A549 (cell line): ENCODE measurements at regions not wholly inside any gene's neighbourhood (a gene's known extent, or its start where the extent isn't known, plus 50 kb on each side); places are given as distances from the start of the nearest gene placed in this dataset.

Source experiments
- EP300 ChIP-seq, 2 experiments: fragments of >200 bp; sonication (Bioruptor Twin); formaldehyde crosslinking; IDR thresholded peaks; 2 replicates in 1 of 2; 3 replicates in 1 of 2; pipeline ENCODE4 v1.6.1; 2016 to 2017
- FOSL2 ChIP-seq, 2 experiments: fragments of 450-650 bp in 1 of 2; fragments of >200 bp in 1 of 2; sonication (Bioruptor Twin) in 1 of 2; formaldehyde crosslinking; IDR thresholded peaks; 2 replicates each; pipeline versions ENCODE4 v1.5.0 to v1.6.1; 2016 to 2020; ENCODE audit warnings: mild to moderate bottlenecking in 1 of 2, moderate library complexity in 1 of 2
- KDM1A ChIP-seq: fragments of 200-600 bp; sonication (generic); IDR thresholded peaks from 2 replicates; pipeline ENCODE4 v1.6.1; 2016; ENCODE audit warnings: low read depth, mild to moderate bottlenecking
- MAFK ChIP-seq: fragments of 450-650 bp; IDR thresholded peaks from 2 replicates; pipeline ENCODE4 v1.6.1; 2014; ENCODE audit not compliant: partially characterized antibody
- MAX ChIP-seq: IDR thresholded peaks from 2 replicates; pipeline ENCODE4 v1.6.1; 2012
- POLR2A ChIP-seq: IDR thresholded peaks from 2 replicates; pipeline ENCODE4 v1.6.1; 2012; ENCODE audit warnings: mild to moderate bottlenecking, low read length
- RAD21 ChIP-seq, 2 experiments: fragments of >200 bp in 1 of 2; sonication (Bioruptor Twin) in 1 of 2; formaldehyde crosslinking in 1 of 2; IDR thresholded peaks in 1 of 2; conservative IDR thresholded peaks in 1 of 2; 2 replicates in 1 of 2; 3 replicates in 1 of 2; pipeline ENCODE4 v1.6.1; 2012 to 2018; ENCODE audit warnings: inconsistent platforms in 1 of 2
- SMC3 ChIP-seq: fragments of >200 bp; sonication (Bioruptor Twin); formaldehyde crosslinking; IDR thresholded peaks from 3 replicates; pipeline ENCODE4 v1.6.1; 2018; ENCODE audit warnings: inconsistent platforms
- TF ChIP-seq, protein P1 (sequence below): fragments of >200 bp; sonication (Bioruptor Twin); formaldehyde crosslinking; IDR thresholded peaks from 3 replicates; pipeline ENCODE4 v1.5.1; 2016

DNA sequence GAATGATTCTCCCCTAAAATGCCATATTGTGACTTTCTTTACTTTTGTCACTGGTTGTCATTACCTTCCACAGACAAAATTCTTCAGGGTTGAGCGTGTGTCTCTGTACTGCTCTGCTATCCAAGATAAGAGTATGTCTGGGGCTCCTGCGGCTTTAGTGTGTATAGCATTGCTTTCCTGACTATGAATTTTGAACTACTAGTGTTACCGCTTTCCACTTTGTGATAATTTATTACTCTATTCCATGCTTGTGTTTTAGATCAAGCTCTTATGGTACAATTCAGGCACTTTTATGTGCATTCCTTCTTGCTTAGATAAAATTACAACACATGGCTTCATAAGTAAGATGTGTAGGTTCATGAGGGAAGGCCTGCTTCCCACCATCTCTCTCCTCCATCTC, 51.5 kb upstream of the MEF2C start:
- no peak for TF ChIP-seq POLR2A
- no peak for TF ChIP-seq SMC3
- TF ChIP-seq KDM1A, result no peak
- TF ChIP-seq, protein P1, sequence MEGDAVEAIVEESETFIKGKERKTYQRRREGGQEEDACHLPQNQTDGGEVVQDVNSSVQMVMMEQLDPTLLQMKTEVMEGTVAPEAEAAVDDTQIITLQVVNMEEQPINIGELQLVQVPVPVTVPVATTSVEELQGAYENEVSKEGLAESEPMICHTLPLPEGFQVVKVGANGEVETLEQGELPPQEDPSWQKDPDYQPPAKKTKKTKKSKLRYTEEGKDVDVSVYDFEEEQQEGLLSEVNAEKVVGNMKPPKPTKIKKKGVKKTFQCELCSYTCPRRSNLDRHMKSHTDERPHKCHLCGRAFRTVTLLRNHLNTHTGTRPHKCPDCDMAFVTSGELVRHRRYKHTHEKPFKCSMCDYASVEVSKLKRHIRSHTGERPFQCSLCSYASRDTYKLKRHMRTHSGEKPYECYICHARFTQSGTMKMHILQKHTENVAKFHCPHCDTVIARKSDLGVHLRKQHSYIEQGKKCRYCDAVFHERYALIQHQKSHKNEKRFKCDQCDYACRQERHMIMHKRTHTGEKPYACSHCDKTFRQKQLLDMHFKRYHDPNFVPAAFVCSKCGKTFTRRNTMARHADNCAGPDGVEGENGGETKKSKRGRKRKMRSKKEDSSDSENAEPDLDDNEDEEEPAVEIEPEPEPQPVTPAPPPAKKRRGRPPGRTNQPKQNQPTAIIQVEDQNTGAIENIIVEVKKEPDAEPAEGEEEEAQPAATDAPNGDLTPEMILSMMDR, result no peak
- TF ChIP-seq EP300 (IDR thresholded peaks at IDR 0.05), result no peak
- TF ChIP-seq RAD21 (conservative IDR thresholded peaks at IDR 0.05 in 1 of 2, IDR thresholded peaks at IDR 0.05 in 1 of 2), result no peak
- TF ChIP-seq MAX, result no peak
- no peak for TF ChIP-seq MAFK
- TF ChIP-seq FOSL2 (IDR thresholded peaks at IDR 0.05), result no peak
- no peak for TF ChIP-seq FOSL2 (CRISPR knock-in tag; IDR thresholded peaks at IDR 0.05)
